OCI-LY7 (cell line): ENCODE measurements at regions not wholly inside any gene's neighbourhood (a gene's known extent, or its start where the extent isn't known, plus 50 kb on each side); places are given as distances from the start of the nearest gene placed in this dataset.
"Not testable (repeated sequence)": the region's sequence is repeated elsewhere in the genome, so short reads cannot be mapped to it uniquely, and the experiment has no call there.

ENCODE experiments used
- BruUV-seq: library from RNA; stranded (reverse); fragments of 400-500 nt; replicated peaks from 2 replicates; lab custom pipeline; 2021; lab: Mats Ljungman, UMichigan
- CTCF ChIA-PET: fragments of 300-600 bp; sonication (Branson Sonifier 250); formaldehyde crosslinking; loops from one replicate; lab custom pipeline; 2022; ENCODE audit warnings: antibody characterized with exemption; ENCODE audit not compliant: unreplicated experiment; lab: Charles Lee
- POLR2A ChIA-PET: fragments of 300-600 bp; sonication (Branson Sonifier 250); formaldehyde crosslinking; loops from one replicate; lab custom pipeline; 2022; ENCODE audit warnings: antibody characterized with exemption; lab: Charles Lee
- DNase-seq: peaks from one replicate; pipeline ENCODE4 v3.0.0-alpha.2; 2015; ENCODE audit warnings: low spot score
- H2AFZ ChIP-seq: fragments of 200-600 bp; sonication (generic), shearing (Covaris generic); 2 replicates; pipeline ENCODE4 v1.6.1; 2014; ENCODE audit warnings: mild to moderate bottlenecking, antibody characterized with exemption, low read length, moderate library complexity
- H3K27ac ChIP-seq: fragments of 200-600 bp; sonication (generic); 2 replicates; pipeline ENCODE4 v1.5.1; 2014; ENCODE audit warnings: mixed run types, low read depth, mild to moderate bottlenecking, moderate library complexity, low read length, inconsistent platforms; ENCODE audit not compliant: poor library complexity, severe bottlenecking
- H3K36me3 ChIP-seq: fragments of 200-600 bp; sonication (generic); 2 replicates; pipeline ENCODE4 v1.6.1; 2014; ENCODE audit warnings: mild to moderate bottlenecking, antibody characterized with exemption, low read length, moderate library complexity, mixed read lengths; ENCODE audit not compliant: insufficient read depth
- H3K4me1 ChIP-seq: fragments of 200-600 bp; sonication (generic); 2 replicates; pipeline ENCODE4 v1.5.1; 2014; ENCODE audit warnings: mild to moderate bottlenecking, low read length; ENCODE audit not compliant: insufficient read depth, poor library complexity, severe bottlenecking
- H3K4me2 ChIP-seq: fragments of 200-600 bp; sonication (generic); 2 replicates; pipeline ENCODE4 v1.6.1; 2014; ENCODE audit warnings: mild to moderate bottlenecking, low read length
- H3K4me3 ChIP-seq: fragments of 200-600 bp; sonication (generic); 2 replicates; pipeline ENCODE4 v1.5.1; 2014; ENCODE audit warnings: mild to moderate bottlenecking, low read depth, low read length; ENCODE audit not compliant: poor library complexity, severe bottlenecking
- H3K79me2 ChIP-seq: fragments of 200-600 bp; sonication (generic); 2 replicates; pipeline ENCODE4 v1.6.1; 2016; ENCODE audit warnings: low read depth, mild to moderate bottlenecking, low read length, moderate library complexity, mixed read lengths; ENCODE audit not compliant: insufficient read depth
- H3K9me2 ChIP-seq: fragments of 200-600 bp; sonication (generic); 2 replicates; pipeline ENCODE4 v1.6.1; 2016; ENCODE audit warnings: mild to moderate bottlenecking, low read length, mixed read lengths; ENCODE audit not compliant: insufficient read depth
- H3K9me3 ChIP-seq: fragments of 200-600 bp; sonication (generic); 2 replicates; pipeline ENCODE4 v1.6.1; 2014; ENCODE audit warnings: mild to moderate bottlenecking, mixed run types, low read length, mixed read lengths
- H4K20me1 ChIP-seq: fragments of 200-600 bp; sonication (generic); 2 replicates; pipeline ENCODE4 v1.6.1; 2014; ENCODE audit warnings: mild to moderate bottlenecking, antibody characterized with exemption, low read length, moderate library complexity, mixed read lengths; ENCODE audit not compliant: insufficient read depth
- EZH2phosphoT487 ChIP-seq: fragments of 200-600 bp; sonication (generic); IDR thresholded peaks from 2 replicates; pipeline ENCODE4 v1.6.1; 2018; ENCODE audit warnings: low read depth, borderline replicate concordance, mild to moderate bottlenecking, mixed run types, antibody characterized with exemption, low read length, moderate library complexity, mixed read lengths
- intact Hi-C: fragments of 100-400 bp; cut with micrococcal nuclease; formaldehyde crosslinking; loops from one replicate; pipeline ENCODE4 v1.10.0; 2022; ENCODE audit not compliant: unreplicated experiment
- TF ChIP-seq, protein P1 (sequence below): fragments of 200-600 bp; sonication (generic); conservative IDR thresholded peaks from 2 replicates; pipeline ENCODE4 v1.5.1; 2014; ENCODE audit warnings: mild to moderate bottlenecking, antibody characterized with exemption, low read length, moderate library complexity, mixed read lengths

DNA sequence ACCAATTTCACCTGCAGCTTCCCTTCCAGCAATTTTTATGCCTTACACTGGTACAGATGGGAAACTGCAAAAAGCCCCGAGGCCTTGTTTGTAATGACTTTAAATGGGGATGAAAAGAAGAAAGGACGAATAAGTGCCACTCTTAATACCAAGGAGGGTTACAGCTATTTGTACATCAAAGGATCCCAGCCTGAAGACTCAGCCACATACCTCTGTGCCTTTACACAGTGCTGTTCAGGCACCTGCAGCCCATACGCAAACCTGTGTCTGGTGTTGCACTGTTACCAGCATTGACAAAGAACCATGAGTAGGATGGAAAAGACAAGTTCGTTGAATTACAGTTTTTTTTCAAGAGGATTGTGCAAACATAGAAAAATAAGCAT is 432.0 kb upstream of the OR4E1 start:
- ChIA-PET CTCF (no interaction called here), POLR2A (interaction anchor here (0.7 kb wide), 1 partner anchor 447 kb away, joined by 4 read pairs; no protein-coding TSS in a partner anchor)
- H4K20me1 ChIP-seq: no peaks in the 10 kb centered on the region
- H3K4me2 ChIP-seq: no peak overlapping the region
- no peaks in the 10 kb centered on the region for H3K9me2 ChIP-seq
- intact Hi-C loops: no loop called here
- TF ChIP-seq EZH2phosphoT487: no peak
- TF ChIP-seq, protein P1, sequence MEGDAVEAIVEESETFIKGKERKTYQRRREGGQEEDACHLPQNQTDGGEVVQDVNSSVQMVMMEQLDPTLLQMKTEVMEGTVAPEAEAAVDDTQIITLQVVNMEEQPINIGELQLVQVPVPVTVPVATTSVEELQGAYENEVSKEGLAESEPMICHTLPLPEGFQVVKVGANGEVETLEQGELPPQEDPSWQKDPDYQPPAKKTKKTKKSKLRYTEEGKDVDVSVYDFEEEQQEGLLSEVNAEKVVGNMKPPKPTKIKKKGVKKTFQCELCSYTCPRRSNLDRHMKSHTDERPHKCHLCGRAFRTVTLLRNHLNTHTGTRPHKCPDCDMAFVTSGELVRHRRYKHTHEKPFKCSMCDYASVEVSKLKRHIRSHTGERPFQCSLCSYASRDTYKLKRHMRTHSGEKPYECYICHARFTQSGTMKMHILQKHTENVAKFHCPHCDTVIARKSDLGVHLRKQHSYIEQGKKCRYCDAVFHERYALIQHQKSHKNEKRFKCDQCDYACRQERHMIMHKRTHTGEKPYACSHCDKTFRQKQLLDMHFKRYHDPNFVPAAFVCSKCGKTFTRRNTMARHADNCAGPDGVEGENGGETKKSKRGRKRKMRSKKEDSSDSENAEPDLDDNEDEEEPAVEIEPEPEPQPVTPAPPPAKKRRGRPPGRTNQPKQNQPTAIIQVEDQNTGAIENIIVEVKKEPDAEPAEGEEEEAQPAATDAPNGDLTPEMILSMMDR: no peak
- DNase-seq: no peak
- H3K36me3 ChIP-seq: no peaks in the 10 kb centered on the region
- H3K27ac ChIP-seq: no peak overlapping the region
- H2AFZ ChIP-seq: no peak overlapping the region
- no peak overlapping the region for H3K4me3 ChIP-seq
- no TSS peak for BruUV-seq
- no peaks in the 10 kb centered on the region for H3K4me1 ChIP-seq
- H3K9me3 ChIP-seq: no peaks in the 10 kb centered on the region
- no peaks in the 10 kb centered on the region for H3K79me2 ChIP-seq

DNA sequence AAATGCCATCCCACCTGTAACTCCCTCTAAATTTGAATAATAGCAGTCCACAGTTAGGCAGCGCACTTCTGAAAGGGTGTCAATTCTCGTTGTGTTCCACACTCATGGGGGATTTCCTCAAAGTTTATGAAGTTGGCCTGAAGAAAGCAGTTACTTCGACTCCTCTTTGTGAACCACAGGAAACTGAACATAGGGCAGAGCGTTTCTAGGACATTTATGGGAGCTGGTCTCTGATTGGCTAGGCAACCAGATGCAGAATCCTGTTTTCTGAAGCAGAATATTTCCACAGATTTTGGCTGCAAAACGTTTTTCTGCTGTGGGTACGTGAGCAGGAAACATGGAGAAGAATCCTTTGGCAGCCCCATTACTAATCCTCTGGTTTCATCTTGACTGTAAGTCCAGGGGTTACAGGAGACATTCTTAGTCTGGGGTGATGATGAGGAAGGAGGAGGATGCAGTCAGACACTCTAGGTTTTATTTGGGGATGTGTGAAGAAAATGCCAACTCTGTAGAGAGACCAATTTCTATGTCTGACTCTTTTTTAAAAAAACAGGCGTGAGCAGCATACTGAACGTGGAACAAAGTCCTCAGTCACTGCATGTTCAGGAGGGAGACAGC is 431.5 kb upstream of the OR4E1 start:
- Histone ChIP-seq H4K20me1 (no peaks in the 10 kb centered on the region), H3K79me2 (no peaks in the 10 kb centered on the region), H3K9me3 (no peaks in the 10 kb centered on the region), H2AFZ (no peak overlapping the region), H3K4me1 (no peaks in the 10 kb centered on the region), H3K36me3 (no peaks in the 10 kb centered on the region), H3K27ac (no peak overlapping the region), H3K4me3 (no peak overlapping the region), H3K4me2 (no peak overlapping the region), H3K9me2 (no peaks in the 10 kb centered on the region)
- CTCF ChIA-PET: no interaction called here
- TF ChIP-seq EZH2phosphoT487: no peak
- TF ChIP-seq, protein P1: no peak
- intact Hi-C loops: no loop called here
- no peak for DNase-seq
- POLR2A ChIA-PET: interaction anchor here (0.6 to 0.7 kb wide), 2 partner anchors 35 to 447 kb away, joined by 3 to 4 read pairs; no protein-coding TSS in a partner anchor
- BruUV-seq: no TSS peak

DNA sequence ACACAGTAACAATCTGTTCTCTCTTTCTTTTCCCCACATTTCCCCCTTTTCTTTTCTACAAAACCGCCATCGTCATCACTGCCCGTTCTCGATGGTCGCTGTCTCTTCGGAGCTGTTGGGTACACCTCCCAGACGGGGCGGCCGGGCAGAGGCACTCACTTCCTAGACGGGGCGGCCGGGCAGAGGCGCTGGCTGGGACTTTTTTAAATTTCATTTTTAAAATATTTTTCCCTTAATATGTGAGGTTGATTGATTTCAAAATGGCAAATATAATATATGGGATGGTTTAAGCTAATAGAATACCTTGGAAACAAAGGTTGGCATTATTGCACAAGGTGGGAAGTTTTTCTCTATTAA is 427.1 kb upstream of the OR4E1 start:
- H3K4me2 ChIP-seq, H3K9me2 ChIP-seq, H4K20me1 ChIP-seq, H2AFZ ChIP-seq, H3K4me3 ChIP-seq, H3K4me1 ChIP-seq, H3K36me3 ChIP-seq, CTCF ChIA-PET, POLR2A ChIA-PET, H3K79me2 ChIP-seq, H3K9me3 ChIP-seq, H3K27ac ChIP-seq, DNase-seq, intact Hi-C loops, BruUV-seq: not testable (repeated sequence)
